ENCODE measurements at regions not wholly inside any gene's neighbourhood (a gene's known extent, or its start where the extent isn't known, plus 50 kb on each side); places are given as distances from the start of the nearest gene placed in this dataset.
"Not testable (repeated sequence)": the region's sequence is repeated elsewhere in the genome, so short reads cannot be mapped to it uniquely, and the experiment has no call there.

GRCh38 chr12:58425481-58426392, 484.4 kb downstream of the ATP23 start:
- Histone ChIP-seq H4K20me1 (ENCODE audit: control insufficient read depth, insufficient read depth, low read depth, low read length) (no peaks in the 10 kb centered on the region), H3K4me2 (ENCODE audit: low read length) (no peak overlapping the region), H3K4me3 (ENCODE audit: low read length) (no peak overlapping the region), H3K4me1 (ENCODE audit: control insufficient read depth, low read length) (no peaks in the 10 kb centered on the region), H3K27me3 (ENCODE audit: control insufficient read depth, low read length) (no peaks in the 10 kb centered on the region), H3K27ac (ENCODE audit: low read depth, low read length) (no peak overlapping the region), H3K79me2 (ENCODE audit: control insufficient read depth, low read length) (no peaks in the 10 kb centered on the region), H3F3A (ENCODE audit: control insufficient read depth, insufficient read depth) (no peaks in the 10 kb centered on the region), H3K9me2 (replicated peaks; ENCODE audit: control insufficient read depth, low read length) (no peaks in the 10 kb centered on the region), H3K36me3 (ENCODE audit: control insufficient read depth, low read length) (no peaks in the 10 kb centered on the region), H3K9me3 (ENCODE audit: control insufficient read depth, insufficient read depth, low read length) (no peaks in the 10 kb centered on the region)
- TF ChIP-seq EZH2phosphoT487 (IDR thresholded peaks at IDR 0.05; ENCODE audit: borderline replicate concordance, low read length): no peak
- TF ChIP-seq CTCF (IDR thresholded peaks at IDR 0.05; ENCODE audit: low read depth, low read length, poor library complexity, severe bottlenecking): no peak

DNA sequence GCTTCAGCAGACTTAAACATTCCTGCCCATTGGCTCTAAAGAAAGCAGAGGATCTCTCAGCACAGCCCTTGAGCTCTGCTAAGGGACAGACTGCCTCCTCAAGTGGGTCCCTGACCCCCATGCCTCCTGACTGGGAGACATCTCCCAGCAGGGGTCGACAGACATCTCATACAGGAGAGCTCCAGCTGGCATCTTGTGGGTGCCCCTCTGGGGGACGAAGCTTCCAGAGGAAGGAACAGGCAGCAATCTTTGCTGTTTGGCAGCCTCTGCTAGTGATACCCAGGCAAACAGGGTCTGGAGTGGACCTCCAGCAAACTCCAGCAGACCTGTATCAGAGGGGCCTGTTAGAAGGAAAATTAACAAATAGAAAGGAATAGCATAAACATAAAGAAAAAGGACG, 485.1 kb downstream of the ATP23 start:
- H3K4me2 ChIP-seq (ENCODE audit: low read length); H3K4me3 ChIP-seq (ENCODE audit: low read length); H4K20me1 ChIP-seq (ENCODE audit: control insufficient read depth, insufficient read depth, low read depth, low read length); H3K79me2 ChIP-seq (ENCODE audit: control insufficient read depth, low read length); H3K4me1 ChIP-seq (ENCODE audit: control insufficient read depth, low read length); H3K9me3 ChIP-seq (ENCODE audit: control insufficient read depth, insufficient read depth, low read length); H3K9me2 ChIP-seq (replicated peaks; ENCODE audit: control insufficient read depth, low read length); H3K27ac ChIP-seq (ENCODE audit: low read depth, low read length); H3F3A ChIP-seq (ENCODE audit: control insufficient read depth, insufficient read depth); H3K27me3 ChIP-seq (ENCODE audit: control insufficient read depth, low read length); H3K36me3 ChIP-seq (ENCODE audit: control insufficient read depth, low read length): not testable (repeated sequence)

GRCh38 chr12:58433959-58434358, 486.3 kb downstream of the LRIG3 start:
- no peaks in the 10 kb centered on the region for H3K36me3 ChIP-seq (ENCODE audit: control insufficient read depth, low read length)

More at GRCh38 chr12:58433959-58434358, 486.3 kb downstream of the LRIG3 start:
- Histone ChIP-seq H3K4me3 (ENCODE audit: low read length) (no peak overlapping the region), H3K27me3 (ENCODE audit: control insufficient read depth, low read length) (no peaks in the 10 kb centered on the region), H3K4me1 (ENCODE audit: control insufficient read depth, low read length) (no peaks in the 10 kb centered on the region), H4K20me1 (ENCODE audit: control insufficient read depth, insufficient read depth, low read depth, low read length) (no peaks in the 10 kb centered on the region), H3K9me2 (replicated peaks; ENCODE audit: control insufficient read depth, low read length) (no peaks in the 10 kb centered on the region), H3K9me3 (ENCODE audit: control insufficient read depth, insufficient read depth, low read length) (no peaks in the 10 kb centered on the region), H3K79me2 (ENCODE audit: control insufficient read depth, low read length) (no peaks in the 10 kb centered on the region), H3K4me2 (ENCODE audit: low read length) (no peak overlapping the region), H3F3A (ENCODE audit: control insufficient read depth, insufficient read depth) (no peaks in the 10 kb centered on the region), H3K27ac (ENCODE audit: low read depth, low read length) (no peak overlapping the region)
- no peak for TF ChIP-seq EZH2phosphoT487 (IDR thresholded peaks at IDR 0.05; ENCODE audit: borderline replicate concordance, low read length)
- TF ChIP-seq CTCF (IDR thresholded peaks at IDR 0.05; ENCODE audit: low read depth, low read length, poor library complexity, severe bottlenecking): no peak

Measured in DOHH2 (cell line).